ENCODE measurements at regions not wholly inside any gene's neighbourhood (a gene's known extent, or its start where the extent isn't known, plus 50 kb on each side); places are given as distances from the start of the nearest gene placed in this dataset.

DNA sequence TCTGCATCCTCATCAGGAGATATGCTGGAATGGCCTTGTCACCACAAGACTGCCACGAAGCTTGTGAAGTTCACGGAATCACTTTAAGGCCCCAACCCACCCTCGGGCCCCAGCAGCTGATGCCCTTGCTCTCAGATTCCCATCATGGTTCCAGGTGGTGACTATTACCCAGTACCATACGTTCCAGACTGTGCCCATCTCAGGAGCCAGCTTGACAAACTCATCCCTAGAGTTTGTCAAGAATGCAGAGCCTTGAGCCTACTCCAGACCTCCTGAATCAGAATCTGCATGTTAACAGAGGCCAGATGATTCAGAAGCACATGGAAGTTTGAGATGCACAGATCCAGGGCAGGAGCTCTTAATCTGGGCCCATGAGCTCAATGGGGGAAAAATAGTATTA is 53.9 kb upstream of the RBM15 start:
- Mint-ChIP-seq H3K27me3 (peaks cover 0 to 27% of the 10 kb centered on the region in 2 donors), H3K4me1 (ENCODE audit: low read depth in 2 of 2) (no peaks in the 10 kb centered on the region), H3K27ac (no peak overlapping the region), H3K4me3 (no peak overlapping the region), H3K36me3 (ENCODE audit: insufficient read depth) (no peaks in the 10 kb centered on the region), H3K9me3 (no peaks in the 10 kb centered on the region)
- no peak for ATAC-seq (replicated peaks)
- no peak for DNase-seq

DNA sequence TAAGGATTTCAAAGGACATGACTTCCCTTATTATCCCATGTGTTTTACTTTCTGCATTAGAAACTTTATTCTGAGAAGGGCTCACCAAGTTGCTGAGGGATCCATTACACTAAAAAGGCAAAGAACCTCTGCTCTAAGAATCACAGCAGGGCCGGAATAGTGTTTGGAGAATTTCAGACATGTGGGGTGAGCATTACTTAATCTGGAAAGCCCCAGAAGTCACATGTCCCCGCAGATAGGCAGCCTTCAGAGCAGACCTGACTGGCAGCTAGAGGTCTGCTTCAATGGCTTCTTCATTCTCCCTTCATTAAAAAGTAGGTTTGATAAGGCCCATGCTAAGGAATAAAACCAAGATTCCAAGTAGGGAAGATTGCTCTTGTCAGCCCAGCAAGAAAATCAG is 52.6 kb upstream of the RBM15 start:
- H3K36me3 Mint-ChIP-seq (ENCODE audit: insufficient read depth), result no peaks in the 10 kb centered on the region
- no peaks in the 10 kb centered on the region for H3K4me1 Mint-ChIP-seq (ENCODE audit: low read depth in 2 of 2)
- no peak overlapping the region for H3K4me3 Mint-ChIP-seq
- H3K9me3 Mint-ChIP-seq, result no peaks in the 10 kb centered on the region
- DNase-seq, result no peak
- no peak for ATAC-seq (replicated peaks)
- no peak overlapping the region for H3K27ac Mint-ChIP-seq
- H3K27me3 Mint-ChIP-seq, result peaks cover 0 to 18% of the 10 kb centered on the region in 2 donors

DNA sequence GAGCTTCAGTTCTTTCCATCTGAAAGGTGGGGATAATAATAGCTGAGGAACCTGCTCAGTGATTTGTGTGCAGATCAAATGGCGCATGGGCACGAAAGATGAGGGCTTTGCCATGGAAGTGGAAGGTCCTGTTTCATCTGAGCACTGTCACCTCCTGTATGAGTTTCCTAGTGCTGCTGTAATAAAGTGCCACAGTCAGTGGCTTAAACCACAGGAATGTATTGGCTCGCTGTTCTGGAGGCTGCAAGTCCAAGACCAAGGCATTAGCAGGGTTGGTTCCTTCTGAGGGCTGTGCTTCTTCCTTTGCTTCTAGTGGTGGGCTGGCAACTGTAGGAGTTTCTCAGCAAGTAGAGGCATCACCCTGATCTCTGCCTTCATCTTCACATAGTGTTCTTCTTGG is 51.1 kb upstream of the RBM15 start:
- Mint-ChIP-seq H3K4me1 (ENCODE audit: low read depth in 2 of 2) (no peaks in the 10 kb centered on the region), H3K9me3 (no peaks in the 10 kb centered on the region), H3K27ac (peak overlapping the region in 1 of 2 donors; percentile 29), H3K27me3 (peaks cover 0 to 4% of the 10 kb centered on the region in 2 donors), H3K36me3 (ENCODE audit: insufficient read depth) (no peaks in the 10 kb centered on the region), H3K4me3 (no peak overlapping the region)
- DNase-seq, result no peak
- ATAC-seq (replicated peaks), result no peak
